GM10248 (cell line): ENCODE measurements at regions not wholly inside any gene's neighbourhood (a gene's known extent, or its start where the extent isn't known, plus 50 kb on each side); places are given as distances from the start of the nearest gene placed in this dataset.

ENCODE experiments used
- CTCF ChIA-PET: fragments of 300-600 bp; sonication (Branson Sonifier 250); formaldehyde crosslinking; extraction: SDS; loops from one replicate; lab custom pipeline; 2021; ENCODE audit warnings: antibody characterized with exemption; lab: Yijun Ruan, JAX
- POLR2A ChIA-PET: fragments of 350-650 bp; sonication (Branson Sonifier 250); formaldehyde crosslinking; extraction: SDS; loops from one replicate; lab custom pipeline; 2020; ENCODE audit warnings: antibody characterized with exemption; lab: Yijun Ruan, JAX
- DNase-seq: peaks from one replicate; pipeline ENCODE4 v3.0.0; 2012; ENCODE audit errors: extremely low spot score
- TF ChIP-seq, protein P1 (sequence below): IDR thresholded peaks from 2 replicates; pipeline ENCODE4 v1.5.1; 2012; ENCODE audit warnings: mild to moderate bottlenecking, low read depth; ENCODE audit errors: extremely low read depth, missing control alignments, control extremely low read depth

DNA sequence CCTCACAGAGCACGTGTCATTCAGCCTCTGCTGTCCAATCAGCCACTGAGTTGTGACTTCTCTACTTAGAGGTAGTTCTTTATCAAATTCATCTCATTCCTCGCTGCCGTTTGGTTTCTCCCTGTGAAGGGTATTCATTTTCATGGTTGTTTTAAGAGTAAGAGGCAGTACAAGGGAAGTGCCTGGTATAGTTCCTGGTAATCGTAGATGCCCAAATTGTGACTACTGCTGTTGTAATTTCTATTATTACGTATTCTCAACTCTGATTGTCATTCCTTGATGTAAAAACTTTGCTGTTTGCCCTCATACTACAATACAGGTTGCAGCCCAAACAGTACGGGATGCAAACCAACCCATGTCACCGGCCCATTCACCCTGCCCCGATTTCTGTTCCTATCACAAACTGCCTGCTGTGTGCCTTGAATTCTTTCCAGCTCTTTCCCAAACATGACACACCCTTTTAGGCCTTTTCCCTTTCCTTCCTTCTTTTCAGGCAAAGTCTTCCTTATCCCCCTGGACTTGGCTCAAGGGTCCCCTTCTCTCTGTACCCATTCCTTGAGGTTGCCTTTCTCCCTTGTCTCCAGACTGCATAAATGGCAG, 93.0 kb downstream of the SLC25A47 start:
- DNase-seq, result no peak
- TF ChIP-seq, protein P1, sequence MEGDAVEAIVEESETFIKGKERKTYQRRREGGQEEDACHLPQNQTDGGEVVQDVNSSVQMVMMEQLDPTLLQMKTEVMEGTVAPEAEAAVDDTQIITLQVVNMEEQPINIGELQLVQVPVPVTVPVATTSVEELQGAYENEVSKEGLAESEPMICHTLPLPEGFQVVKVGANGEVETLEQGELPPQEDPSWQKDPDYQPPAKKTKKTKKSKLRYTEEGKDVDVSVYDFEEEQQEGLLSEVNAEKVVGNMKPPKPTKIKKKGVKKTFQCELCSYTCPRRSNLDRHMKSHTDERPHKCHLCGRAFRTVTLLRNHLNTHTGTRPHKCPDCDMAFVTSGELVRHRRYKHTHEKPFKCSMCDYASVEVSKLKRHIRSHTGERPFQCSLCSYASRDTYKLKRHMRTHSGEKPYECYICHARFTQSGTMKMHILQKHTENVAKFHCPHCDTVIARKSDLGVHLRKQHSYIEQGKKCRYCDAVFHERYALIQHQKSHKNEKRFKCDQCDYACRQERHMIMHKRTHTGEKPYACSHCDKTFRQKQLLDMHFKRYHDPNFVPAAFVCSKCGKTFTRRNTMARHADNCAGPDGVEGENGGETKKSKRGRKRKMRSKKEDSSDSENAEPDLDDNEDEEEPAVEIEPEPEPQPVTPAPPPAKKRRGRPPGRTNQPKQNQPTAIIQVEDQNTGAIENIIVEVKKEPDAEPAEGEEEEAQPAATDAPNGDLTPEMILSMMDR, result no peak
- ChIA-PET POLR2A (no interaction called here), CTCF (interaction anchor here (1.3 kb wide), 1 partner anchor 23 kb away, joined by 3 read pairs; no protein-coding TSS in a partner anchor)

DNA sequence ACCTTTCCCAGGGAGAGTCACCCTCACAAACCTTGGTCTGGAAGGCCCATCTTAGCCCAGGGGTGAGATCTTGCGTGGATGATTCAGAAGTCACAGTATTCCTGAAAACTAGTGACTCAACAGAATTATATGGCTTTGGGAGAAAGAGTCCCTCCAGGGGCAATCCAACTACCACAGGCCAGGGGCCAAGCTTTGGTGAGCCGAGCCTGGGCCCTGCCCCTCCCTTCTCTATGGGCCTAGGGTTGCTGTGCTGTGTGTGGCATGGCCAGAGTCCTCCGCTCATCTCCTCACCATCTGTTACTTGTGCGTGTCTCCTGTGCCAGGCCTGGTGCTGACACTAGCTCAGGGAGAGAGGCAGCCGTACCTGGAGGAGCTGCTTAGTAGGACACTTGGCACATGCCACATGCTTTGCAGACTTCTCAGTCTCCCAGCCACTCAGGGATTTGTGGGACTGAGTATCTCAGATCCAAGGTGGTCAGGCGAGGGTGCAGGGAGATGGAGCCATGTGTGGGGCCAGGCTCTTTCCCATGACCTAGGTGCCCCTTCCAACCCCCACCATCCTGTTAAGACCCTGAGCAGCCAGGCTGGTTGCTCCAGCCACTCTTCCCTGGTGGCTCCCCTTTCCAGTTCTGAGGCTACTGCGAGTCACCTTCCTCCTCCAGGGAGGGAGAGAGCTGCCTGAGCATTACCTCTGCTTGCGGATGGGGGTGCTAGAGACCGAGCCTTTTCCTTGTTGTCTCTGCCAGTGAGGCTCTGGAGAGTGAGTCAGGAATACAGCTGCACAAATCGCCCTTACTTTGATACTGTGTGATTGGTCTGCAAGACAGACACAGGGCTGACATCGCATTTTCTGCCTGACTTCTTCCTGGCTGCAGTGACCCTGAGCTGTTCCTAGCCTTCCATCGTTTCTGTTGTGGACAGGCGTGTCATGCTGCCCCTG, 94.1 kb downstream of the SLC25A47 start:
- CTCF ChIA-PET, result interaction anchor here (1.3 kb wide), 1 partner anchor 22 kb away, joined by 3 read pairs; no protein-coding TSS in a partner anchor
- TF ChIP-seq, protein P1, result no peak
- no peak for DNase-seq
- POLR2A ChIA-PET, result no interaction called here

DNA sequence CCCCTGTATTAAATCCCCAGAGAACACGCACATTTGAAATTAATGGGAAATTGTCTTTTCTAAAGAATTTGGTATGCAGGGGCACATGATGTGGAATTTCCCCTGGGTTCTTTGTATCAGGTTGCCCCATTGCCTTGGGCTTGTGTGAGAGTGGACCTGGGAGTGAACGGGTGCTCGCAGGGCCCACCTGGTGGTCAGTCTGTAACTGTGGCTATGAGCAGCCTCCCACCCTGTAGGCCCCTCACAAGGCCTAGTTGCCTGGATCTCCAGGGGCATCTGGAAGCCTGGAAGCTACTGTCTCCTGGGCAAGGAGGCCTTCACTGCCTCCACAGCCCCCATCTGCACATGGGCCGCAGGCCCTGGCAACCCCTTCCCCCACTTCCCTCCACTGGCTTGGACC, 96.7 kb downstream of the SLC25A47 start:
- TF ChIP-seq, protein P1, result no peak
- POLR2A ChIA-PET, result no interaction called here
- CTCF ChIA-PET, result interaction anchor here (1.0 kb wide), 1 partner anchor 226 kb away, joined by 3 read pairs; no protein-coding TSS in a partner anchor
- DNase-seq, result no peak

DNA sequence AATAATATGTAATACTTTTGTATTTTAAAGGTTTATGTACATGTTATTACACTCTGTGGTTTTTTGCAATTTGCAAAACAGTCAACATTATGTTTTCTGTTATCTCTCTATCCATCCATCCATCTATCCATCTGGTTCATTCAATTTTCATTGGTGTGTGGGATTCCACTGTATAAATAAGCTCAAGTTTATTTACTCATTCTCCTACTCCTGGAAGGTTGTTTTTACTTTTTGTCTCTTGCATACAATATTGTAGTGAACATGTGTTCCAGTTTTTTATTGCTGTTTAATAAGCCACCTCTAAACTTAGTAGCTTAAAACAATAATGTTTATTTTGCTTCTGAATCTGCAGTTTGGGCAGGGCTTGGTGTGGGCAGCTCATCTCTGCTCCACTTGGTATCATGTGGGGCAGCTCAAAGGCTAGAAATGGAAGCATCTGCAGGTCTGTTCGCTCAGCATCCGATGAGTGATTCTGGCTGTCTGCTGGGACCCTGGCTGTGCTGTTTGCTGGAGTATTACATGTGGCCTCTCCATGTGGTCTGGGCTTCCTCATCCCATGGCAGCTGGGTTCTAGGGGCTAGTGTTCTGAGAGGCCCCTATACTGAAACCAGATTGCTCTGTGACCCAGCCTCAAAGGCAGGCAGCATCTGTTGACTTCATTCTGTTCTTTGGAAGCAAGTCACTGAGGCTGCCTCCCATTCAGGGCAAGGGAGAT, 98.8 kb downstream of the SLC25A47 start:
- TF ChIP-seq, protein P1, result no peak
- POLR2A ChIA-PET, result no interaction called here
- no peak for DNase-seq
- CTCF ChIA-PET, result interaction anchor here (1.2 to 1.6 kb wide), 2 partner anchors 38 to 231 kb away, joined by 4 to 6 read pairs; no protein-coding TSS in a partner anchor

DNA sequence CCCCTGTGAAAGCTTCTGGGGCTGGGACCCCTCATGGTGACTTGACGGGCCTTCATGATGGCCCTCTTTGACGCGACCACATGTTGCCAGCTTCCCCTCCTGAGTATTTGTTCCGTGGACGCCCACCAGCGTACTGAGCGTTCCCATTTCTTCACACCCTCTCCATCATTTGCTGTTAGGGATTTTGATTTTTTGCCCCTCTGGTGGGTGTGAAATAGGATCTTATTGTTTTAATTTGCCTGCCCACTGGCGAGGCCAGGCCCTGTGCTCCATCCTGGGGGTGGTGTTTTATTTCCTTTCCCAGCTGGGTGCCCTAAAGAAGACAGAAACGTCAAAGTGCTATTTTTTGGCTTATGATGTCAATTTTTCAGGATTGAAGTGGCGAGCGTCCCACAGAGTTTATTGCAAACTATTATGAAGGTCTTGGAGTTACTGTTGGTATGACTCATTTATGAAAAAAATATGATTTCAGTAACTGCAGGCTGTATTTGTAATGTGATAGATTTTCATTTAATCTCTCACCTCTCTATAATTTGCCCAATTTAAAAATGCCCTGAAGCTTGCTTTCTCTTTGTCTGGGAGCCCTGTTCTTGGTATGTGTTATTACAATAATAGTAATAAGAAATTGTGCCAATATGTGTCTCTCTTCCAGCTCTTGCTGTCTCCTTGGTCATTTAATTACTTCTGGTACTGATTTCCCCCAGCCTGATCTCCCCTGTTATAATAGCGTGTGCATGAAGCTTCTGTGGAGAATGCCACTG, 99.6 kb downstream of the SLC25A47 start:
- TF ChIP-seq, protein P1, result no peak
- ChIA-PET POLR2A (no interaction called here), CTCF (interaction anchor here (1.6 kb wide), 1 partner anchor 39 kb away, joined by 6 read pairs; no protein-coding TSS in a partner anchor)
- DNase-seq, result no peak
